ENCODE measurements at regions not wholly inside any gene's neighbourhood (a gene's known extent, or its start where the extent isn't known, plus 50 kb on each side); places are given as distances from the start of the nearest gene placed in this dataset.
"Not testable (repeated sequence)": the region's sequence is repeated elsewhere in the genome, so short reads cannot be mapped to it uniquely, and the experiment has no call there.

GRCh38 chr13:85597790-85598500 lies 201.3 kb downstream of the SLITRK6 start:
- DNase-seq, result no peak

DNA sequence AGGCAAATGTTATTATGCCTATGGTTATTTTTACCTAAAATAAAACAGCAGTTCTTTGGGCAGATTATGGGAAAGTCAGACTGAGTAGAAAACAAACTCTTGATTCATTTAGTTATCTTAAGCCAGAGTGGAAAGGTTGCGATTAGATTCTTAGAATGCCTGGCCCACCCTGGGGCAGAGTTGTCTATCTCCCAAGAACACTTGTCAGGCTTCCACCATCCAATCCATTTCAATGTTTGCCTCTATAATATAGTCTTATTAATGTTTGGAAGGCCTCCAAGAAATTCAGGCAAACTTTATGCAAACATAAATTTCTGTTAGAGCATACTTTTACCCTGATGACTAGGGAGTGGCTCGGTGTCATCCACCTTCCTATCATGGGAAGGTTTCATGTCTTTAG lies 207.0 kb downstream of the SLITRK6 start:
- DNase-seq, result no peak

- DNase-seq, result peak; percentile 17
Observed at GRCh38 chr13:85590231-85590931, 208.8 kb downstream of the SLITRK6 start.

DNA sequence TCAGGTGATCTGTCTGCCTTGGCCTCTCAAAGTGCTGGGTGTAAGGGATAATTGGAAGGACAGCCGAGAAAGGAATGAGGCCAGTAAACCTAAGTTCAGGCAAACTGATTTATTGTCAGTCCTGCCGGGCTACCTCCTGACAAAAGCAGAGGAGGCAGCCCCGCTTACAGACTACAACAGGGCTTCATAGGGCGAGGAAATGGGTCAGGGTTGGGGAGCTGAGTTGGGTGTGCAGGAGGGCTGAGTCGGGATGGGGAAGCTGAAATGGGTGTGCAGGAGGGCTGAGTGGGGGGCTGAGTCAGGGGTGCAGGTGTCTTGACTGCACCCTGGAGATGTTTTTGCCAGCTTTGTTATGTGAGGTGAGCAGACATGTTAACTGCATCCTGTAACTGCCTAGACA lies 210.2 kb downstream of the SLITRK6 start:
- DNase-seq, result no peak

GRCh38 chr13:85588359-85588758 lies 210.9 kb downstream of the SLITRK6 start:
- DNase-seq, result no peak

DNA sequence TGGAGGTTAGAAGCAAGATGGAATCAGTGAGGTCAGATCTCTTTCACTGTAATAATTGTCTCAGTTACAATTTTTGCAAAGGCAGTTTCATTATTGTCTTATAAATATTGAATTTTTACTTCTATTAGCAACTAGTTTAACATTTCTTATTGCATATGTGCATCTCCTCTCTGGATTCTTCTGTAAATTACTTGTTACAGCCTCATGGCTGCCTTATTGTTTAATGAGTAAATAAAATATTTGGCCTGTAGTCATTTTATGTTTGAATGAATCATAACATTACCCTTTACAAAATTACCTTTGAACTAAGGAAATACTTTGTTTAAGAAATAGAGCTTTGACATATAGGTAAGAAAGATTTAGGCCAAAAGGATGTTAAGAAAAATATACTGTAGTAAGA lies 212.4 kb downstream of the SLITRK6 start:
- no peak for DNase-seq

GRCh38 chr13:85586422-85586831 lies 212.8 kb downstream of the SLITRK6 start:
- peak; percentile 62 for DNase-seq

DNA sequence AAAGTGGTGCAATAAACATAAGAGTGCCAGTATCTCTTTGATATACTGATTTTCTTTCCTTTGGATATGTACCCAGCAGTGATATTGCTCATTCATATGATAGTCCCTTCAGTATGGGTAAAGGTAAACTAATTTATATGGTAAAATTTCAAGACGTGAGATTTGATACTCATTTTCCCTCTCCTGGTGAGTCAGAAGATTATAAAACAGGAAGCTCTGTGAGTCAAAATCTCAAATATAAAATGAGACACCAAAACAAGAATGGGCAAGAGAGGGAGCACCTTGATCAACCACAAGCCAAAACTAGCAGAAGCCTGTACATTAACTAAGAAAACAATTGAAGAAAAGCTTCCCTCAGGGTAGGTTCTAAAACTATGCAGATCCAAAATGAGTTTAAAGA lies 216.3 kb downstream of the SLITRK6 start:
- DNase-seq, result peak; percentile 2

- DNase-seq, result no peak
Observed at GRCh38 chr13:85575110-85575509, 224.1 kb downstream of the SLITRK6 start.

DNA sequence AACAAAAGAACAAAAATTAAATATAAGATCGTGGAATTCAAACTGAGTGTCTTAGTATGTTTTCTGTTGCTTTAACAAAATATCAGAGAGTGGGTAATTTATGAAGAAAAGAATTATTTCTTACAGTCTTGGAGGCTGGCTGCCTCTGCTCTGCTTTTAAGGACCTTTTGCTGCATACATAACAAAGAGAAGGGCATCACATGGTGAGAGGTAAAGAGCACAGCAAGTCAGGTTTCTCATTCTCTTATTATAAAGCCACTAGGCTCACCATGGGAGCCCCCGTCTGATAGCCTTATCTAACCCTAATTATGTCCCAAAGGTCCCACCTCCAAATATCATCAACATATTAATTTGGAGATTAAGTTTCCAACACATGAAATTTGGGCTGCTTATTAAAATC lies 231.3 kb downstream of the SLITRK6 start:
- DNase-seq, result no peak

DNA sequence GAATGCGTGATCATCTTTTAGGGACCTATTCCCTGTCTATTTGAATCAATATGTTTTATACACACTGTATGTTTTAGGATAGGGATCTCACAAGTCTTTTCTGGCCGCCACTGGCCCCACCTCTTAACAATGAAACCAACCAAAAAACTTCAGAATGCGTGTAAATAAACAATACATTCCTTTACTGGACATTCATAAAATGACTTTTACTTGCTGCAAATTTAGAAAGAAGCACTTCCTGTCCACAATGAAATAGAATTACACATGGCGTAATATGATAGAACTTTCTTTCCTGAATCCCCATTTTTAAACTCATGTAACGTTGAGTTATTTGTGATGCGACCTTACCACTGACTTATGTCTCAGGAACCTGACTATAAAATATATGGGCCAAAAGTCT lies 233.6 kb downstream of the SLITRK6 start:
- DNase-seq, result peak; percentile 34

DNA sequence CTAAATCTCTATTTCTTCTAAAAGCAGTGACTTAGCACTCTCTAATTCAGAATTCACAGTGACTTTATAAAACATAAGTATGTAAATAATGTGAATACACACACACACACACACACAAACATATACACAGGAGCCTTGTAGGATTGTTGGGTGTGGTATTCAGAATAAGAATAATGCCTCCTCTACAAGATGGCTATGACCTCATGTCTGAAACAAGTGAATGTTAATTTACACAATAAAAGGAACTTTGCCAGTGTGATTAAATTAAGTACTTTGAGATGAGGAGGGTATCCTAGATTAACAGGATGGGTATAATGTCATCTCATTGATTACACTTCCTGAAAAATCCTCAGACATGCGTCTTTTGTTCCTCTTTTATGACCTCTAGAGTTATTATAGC lies 234.6 kb downstream of the SLITRK6 start:
- DNase-seq, result no peak

GRCh38 chr13:85562282-85562681 lies 236.9 kb downstream of the SLITRK6 start:
- DNase-seq, result no peak

DNA sequence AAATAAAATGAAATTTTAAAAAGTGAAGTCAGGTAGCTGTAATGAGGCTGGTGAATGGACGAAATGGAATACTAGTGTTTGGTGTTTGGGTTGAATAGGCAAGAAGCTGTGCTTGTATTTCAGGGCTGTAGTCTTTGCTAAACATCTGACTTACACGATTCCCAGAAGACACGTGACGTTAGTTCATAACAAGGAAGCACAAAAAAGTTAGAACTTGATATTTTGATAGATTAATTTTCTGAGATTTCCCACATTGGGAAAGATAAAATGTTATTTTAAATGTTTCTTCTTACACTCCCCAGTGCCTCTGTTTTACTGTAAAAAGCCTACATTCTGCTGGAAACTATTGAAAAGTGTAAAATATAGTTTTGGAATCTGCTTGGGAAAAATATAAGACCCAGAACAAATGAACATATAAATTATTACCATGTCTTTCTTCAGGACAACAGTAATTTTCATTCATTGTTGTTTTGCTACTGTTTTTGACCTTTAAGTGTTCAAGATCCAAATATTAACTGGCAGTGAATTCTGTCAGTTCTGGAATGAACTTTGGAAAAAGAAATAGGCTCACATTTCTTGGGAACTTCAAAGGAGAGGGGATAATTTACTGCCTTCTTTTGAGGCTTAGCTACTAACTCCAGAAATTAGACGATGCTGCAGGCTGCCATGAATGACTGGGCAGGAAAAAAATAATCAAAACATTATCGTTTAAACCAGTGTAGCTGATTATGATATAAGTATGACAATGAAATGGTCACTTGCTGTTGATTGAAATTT lies 241.3 kb downstream of the SLITRK6 start:
- no peak for DNase-seq

- no peak for DNase-seq
Observed at GRCh38 chr13:85551012-85551411, 248.2 kb downstream of the SLITRK6 start.

DNA sequence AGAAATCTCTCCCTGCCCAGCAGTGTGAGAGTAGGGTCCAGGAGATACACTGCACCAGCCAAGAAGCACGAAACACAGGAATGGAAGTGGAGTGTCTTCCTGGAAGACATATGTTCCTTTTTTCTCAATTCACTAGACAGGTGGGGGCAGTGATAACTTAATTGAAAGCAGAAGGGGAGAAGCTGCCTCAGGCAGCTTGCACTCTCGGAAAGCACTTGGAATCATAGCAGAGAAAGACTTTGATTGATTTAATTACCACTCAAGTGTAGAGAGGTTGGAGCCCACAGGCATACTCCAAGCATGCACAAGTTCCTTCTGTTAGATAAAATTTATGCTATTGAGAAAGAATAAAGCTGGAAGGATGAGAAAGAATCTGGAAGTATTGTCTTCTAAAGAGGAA lies 249.4 kb downstream of the SLITRK6 start:
- no peak for DNase-seq

- not testable (repeated sequence) for DNase-seq
Observed at GRCh38 chr13:85548845-85549244, 250.4 kb downstream of the SLITRK6 start.

DNA sequence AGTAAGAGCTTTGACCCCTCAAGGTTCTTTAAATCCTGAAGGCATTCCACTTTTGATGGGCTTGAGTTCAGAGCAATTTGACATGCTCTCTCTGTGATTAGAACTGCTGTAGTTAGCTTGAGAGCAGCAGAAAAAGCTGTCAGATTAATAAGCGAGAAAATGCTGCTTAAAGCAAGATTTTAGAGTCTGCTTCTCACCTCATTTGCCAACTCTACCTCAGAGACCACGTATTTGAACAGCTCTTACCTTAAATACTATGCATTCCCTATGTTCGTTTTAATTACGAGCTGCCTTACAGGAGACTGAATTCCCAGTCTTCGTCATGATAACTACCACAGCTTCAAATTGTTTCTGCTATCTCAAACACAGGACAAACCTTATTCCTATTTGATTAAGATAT lies 253.4 kb downstream of the SLITRK6 start:
- DNase-seq, result no peak

DNA sequence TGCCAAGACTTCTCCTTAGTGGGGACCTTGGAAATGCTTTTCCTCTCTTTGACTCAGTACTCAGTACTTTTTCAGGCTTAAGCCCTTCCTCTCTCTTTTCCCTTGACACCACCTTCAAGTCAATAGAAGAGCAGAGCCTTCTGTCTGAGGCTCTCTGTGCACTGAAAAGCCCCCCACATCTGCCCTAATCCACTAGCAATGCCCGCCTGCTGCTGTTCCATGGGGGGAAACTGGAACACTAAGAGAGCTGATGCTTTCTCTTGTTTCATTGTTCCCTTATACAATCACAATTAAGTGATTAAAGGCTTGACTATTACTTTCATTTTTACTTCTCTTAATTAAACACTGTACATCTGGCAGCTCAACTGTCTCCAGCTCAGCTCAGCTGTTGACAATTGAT lies 254.5 kb downstream of the SLITRK6 start:
- DNase-seq, result no peak

DNA sequence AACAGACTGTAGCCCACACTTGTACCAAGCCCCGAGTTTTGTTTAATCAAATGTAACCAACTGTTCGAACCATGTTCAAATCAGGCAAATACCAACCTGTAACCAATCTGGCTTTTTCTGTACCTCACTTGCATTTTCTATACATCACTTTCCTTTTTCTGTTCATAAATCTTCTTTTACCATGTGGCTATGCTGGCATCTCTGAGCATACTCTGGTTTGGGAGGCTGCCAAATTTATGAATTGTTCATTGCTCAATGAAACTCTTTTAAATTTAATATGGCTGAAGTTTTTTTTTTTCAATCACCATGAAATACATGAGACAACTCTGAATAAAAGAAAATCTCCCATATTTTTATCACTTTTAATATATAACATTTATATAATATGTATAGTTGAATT lies 256.1 kb downstream of the SLITRK6 start:
- DNase-seq, result peak; percentile 35

GRCh38 chr13:85541476-85541875 lies 257.7 kb downstream of the SLITRK6 start:
- DNase-seq, result no peak

- DNase-seq, result no peak
Observed at GRCh38 chr13:85538957-85539356, 260.3 kb downstream of the SLITRK6 start.

- DNase-seq, result no peak
Observed at GRCh38 chr13:85537601-85538000, 261.6 kb downstream of the SLITRK6 start.

DNA sequence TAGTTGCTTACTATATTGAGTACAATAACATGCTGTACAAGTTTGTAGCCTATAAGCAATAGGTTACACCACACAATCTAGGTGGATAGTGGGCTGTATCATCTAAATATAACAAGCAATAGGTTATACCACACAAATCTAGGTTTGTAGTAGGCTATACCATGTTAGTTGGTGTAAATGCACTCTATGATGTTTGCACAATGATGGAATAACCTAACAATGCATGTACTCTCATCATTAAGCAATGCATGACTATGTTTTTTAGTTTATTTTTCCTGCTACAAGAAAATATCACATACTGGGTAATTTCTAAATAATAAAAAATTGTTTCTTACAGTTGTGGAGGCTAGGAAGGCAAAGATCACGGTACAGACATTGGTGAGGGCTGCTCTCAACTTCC lies 262.5 kb downstream of the SLITRK6 start:
- peak; percentile 22 for DNase-seq
